Occipital lobe (tissue), 1 donor: ENCODE measurements at regions not wholly inside any gene's neighbourhood (a gene's known extent, or its start where the extent isn't known, plus 50 kb on each side); places are given as distances from the start of the nearest gene placed in this dataset.
A peak's percentile ranks its signal among the peaks of the same experiment; 100 is the strongest.
"Not testable (repeated sequence)": the region's sequence is repeated elsewhere in the genome, so short reads cannot be mapped to it uniquely, and the experiment has no call there.

Experiments used
- DNase-seq: peaks from one replicate; lab custom pipeline; 2025; lab: John Stamatoyannopoulos, UW

DNA sequence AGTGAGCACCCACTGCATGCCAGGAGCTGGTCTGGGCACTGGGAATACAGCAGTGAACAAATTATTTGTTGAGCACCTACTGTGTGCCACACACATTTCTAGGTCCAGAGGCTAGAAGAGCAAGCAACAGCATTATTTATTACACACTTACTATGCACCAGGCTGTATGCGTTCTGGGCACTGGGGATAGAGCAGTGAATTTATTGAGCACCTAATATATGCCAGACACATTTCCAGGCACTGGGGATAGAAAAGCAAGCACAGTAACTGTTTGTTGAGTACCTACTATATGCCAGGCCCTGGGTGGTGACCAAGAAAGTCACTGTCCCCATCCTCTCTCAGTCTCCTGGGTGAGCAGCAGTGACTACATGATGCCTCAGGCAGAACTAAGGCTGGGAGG is 107.5 kb upstream of the NCOR2 start:
- DNase-seq: no peak

DNA sequence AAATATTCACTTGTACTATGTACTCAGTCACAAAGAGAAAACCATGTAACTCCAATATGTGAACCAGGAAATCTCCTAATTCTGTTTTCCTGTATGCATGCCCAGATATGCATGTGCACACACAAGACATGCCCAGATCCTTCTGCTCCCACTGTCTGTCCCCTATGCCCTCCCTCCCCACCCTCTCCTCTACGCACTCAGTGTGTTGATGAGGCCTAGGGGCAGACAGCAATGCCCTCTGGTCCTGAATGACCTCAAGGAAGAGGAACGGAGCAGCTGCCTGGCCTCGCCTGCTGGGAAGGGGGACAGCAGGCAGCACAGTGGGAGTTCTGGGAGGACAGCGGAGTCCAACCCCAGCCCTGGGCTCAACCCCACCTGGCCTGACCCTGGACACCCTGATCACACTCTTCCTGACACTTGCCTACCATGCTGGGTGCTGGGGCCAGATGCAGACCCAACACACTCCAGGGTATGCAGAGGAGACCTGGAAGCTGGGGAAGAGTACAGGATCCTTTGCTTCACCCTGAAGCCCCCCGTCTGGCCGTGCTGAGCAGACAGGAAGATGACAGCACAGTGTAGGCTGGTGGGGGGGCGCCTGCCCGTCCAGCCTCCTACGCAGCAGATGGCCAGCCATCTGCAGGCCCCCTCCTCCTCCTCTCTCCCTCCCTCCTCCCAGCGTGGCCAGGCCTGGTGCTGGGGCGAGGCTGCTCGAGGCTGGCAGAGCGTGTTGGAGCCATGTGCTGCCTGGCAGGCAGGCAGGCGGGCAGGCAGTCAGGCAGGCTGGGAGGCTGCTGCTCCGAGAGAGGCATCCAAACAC is 106.6 kb upstream of the NCOR2 start:
- peak; percentile 88 for DNase-seq

DNA sequence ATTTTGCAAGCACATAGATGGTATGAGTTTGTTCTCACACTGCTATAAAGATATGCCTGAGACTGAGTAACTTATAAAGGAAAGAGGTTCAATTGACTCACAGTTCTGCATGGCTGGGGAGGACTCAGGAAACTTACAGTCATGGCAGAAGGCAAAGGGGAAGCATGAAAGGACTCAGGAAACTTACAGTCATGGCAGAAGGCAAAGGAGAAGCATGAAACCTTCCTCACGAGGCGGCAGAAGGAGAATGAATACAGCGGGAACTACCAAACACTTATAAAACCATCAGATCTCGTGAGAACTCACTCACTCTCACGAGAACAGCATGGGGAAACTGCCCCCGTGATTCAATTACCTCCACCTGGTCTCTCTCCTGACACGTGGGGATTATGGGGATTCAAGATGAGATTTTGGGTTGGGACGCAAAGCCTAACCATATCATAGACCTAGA is 101.9 kb upstream of the NCOR2 start:
- not testable (repeated sequence) for DNase-seq

DNA sequence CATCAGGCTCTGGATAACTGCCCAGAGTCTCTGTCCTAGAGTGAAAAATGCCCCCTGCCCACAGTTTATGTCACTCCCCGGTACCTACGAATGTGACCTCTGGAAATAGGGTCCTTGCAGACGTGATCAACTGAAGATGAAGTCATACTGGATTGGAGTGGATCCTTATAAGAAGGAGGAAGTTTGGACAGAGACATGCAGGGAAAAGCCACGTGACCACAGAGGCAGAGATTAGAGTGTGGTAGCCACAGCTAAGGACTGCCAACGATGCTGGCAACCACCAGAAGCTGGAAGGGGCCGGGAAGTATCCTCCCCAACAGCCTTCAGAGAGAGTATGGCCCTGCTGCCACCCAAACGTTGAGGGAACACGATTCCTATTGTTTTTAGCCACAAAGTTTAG is 101.2 kb upstream of the NCOR2 start:
- DNase-seq: no peak

DNA sequence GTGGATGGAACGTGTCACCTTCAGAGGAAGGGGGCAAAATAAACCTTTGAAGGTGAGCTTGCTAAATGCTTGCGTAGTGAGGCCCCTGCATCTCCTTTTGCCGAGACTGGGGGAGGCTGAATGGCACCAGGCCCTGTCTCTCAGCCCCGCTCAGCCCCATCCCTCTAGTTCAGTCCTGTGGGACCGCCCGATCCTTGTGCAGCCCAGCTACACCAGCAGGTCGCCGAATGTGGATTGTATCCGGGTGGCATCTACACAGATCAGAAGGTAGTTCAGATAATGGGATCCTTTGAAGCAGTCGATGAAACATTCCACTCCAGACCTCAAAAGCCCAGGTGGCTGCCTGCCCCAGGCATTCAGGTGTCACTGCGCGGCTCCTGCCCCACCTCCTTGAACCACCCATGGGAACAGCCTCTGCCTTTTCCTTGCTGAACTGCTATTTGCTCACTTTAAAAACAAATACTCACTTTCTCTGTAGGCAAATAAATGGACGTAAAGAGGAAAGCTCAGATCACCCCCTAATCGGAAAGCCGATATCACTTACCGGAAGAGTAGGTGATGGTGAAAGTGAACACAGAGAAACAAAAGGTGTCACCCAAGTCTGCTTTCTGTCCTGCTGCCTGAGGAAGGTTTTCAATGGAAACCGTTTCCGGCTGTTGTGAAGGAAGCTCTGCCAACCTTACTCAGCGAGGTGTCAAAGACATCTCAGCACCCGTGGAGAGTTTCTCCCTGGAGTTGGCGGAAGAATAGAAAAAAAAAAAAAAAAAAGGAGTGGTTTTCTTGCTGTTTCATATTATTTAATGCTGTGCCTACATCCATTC is 100.3 kb upstream of the NCOR2 start:
- no peak for DNase-seq

DNA sequence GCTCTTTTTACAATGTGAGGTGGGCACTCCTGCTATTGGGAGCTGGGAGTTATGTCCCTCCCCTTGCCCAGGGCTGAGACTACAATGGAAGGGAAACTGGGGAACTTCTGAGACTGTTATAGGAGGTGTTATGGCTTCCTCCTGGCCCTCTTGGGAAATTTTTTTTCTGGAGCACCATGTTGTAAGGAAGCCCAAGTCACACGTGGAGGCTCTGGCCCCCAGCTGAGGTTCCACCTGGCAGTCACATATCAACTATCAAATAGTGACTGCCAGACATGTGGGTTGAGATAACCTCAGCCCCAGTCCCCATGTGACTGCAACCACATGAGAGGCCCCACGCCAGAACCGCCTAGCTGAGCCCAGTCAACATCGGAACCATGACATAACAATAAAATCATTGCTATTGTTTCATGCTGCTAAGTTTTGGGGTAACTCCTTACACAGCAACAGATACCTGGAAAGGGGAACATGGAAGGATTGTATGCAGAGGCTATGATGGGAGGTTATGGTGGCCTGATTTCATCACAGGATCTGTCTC is 99.4 kb upstream of the NCOR2 start:
- no peak for DNase-seq

DNA sequence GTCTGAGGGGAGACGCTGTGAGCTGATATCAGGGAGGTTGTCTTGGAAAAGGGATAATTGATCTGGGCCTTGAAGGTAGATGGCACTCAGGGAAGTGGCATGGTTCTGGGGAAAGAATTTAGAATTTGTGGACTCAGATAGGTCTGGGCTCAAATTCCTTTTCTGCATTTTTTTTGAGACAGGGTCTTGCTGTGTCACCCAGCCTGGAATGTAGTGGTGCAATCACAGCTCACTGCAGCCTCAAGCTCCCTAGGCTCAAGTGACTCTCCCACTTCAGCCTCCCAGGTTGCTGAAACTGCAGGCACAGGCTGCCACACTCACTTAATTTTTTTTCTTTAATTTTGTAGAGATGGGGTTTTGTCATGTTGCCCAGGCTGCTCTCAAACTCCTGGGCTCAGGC is 98.1 kb upstream of the NCOR2 start:
- no peak for DNase-seq

DNA sequence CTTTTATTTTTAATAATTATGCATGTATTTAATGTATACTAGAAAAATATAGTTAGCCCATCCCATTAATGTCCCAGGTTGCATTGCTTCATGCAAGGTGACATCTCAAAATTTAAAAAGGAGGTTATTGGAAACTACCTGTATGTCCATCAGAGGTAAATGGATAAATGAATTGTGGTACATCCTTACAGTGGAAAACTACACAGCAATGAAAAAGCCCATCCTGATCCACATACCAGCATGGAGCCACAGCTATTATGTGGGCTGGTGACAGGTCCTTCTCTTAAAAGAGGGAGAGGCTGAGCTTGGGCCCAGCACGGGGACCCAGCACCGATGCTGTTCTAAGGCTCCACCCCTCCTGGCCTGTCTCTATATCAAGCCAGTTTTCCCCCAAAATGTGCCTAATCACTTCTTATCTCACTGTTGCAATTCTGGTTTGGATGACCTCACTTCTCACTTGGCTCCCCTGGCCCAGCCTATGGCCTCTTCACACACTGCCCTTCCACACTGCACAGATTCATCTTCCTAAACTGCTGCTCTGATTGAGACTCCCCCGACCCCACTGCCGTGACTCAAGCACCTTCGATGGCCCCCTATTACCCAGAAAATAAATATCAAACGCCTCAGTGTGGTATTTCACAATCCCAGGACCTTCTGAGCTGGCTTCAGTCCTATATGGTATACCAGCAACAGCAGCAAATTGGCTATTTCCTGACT is 97.1 kb upstream of the NCOR2 start:
- no peak for DNase-seq

DNA sequence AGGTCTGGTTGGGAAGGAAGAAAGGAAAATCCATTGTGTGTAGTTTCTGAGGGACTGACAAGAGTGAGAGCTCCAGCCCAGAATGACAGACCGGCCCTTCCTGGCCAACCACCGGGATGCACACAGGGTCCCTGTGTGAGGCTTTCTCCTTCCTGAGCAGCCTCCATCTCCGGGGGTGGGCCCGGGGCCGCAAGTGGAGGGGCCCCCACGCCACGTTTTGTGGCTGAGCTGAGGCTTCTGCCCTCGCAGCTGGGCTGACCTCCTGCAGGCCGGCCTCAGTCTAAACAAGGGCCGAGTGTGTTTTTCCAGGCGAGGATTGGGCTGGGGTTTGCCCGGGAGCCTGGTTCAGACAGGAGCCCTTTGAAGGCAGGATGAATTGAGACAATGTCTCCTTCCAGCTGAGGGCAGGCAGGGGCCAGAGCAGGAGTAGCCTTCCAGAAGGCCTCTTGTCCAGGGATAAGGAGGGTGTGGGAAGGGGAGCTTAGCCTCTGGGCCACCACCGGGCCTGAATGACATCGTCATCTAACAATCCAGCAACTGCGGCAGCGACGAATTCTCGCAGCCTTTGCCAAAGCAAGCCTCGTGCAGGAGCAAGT is 96.5 kb upstream of the NCOR2 start:
- peak; percentile 73 for DNase-seq

DNA sequence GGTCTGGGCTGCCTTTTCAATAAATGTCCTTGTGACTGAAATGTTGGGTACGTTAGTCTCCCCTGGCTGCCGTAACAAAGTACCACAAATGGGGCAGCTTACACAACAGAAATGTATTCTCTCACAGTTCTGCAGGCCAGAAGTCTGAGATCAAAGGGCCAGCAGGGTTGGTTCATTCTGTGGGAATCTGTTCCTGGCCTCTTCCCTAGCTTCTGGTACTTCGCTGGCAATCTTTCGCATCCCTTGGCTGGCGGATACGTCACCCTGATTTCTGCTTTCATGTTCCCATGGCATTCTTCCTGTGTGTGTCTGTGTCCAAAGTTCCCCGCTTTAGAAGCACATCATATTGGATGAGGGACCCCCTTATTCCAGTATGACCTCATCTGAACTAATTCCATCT is 95.8 kb upstream of the NCOR2 start:
- DNase-seq: no peak

DNA sequence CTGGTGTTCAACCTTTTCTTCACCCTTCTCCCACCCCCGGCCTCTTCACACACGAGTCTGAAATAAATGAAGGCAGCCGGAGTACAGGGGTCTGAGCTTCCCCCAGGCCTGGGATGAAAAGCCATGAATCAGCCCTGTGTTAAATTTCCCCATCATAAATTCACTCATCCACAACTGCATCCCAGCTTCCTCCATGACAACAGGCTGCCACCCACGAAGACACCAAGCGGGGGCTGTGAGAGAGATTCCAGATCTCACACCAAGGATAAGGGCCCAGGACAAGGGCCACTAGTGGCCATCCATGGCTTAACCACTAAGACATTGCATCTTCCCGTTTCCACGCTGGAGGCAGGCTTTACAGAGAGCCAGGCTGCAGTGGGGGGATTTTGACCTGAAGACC is 93.9 kb upstream of the NCOR2 start:
- DNase-seq: no peak

DNA sequence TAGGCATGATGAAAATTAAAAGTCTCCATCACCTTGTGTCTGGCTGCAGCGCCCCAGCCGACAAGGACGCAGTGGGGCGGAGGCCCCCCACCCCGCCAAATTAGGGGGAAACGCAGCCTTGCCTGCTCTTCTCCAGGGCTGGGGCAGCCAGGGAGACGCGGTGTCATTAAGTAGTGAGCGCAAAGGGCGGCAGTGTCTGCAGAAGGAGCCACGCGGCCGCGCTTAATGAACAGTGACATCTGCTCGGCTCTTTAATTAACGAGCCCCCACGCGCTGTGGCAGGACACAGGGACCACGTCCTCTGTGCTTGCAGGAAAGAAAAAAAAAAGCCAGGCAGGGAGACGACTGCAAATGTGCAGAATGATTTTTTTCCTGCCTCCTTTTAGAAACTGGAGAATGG is 93.4 kb upstream of the NCOR2 start:
- DNase-seq: no peak

DNA sequence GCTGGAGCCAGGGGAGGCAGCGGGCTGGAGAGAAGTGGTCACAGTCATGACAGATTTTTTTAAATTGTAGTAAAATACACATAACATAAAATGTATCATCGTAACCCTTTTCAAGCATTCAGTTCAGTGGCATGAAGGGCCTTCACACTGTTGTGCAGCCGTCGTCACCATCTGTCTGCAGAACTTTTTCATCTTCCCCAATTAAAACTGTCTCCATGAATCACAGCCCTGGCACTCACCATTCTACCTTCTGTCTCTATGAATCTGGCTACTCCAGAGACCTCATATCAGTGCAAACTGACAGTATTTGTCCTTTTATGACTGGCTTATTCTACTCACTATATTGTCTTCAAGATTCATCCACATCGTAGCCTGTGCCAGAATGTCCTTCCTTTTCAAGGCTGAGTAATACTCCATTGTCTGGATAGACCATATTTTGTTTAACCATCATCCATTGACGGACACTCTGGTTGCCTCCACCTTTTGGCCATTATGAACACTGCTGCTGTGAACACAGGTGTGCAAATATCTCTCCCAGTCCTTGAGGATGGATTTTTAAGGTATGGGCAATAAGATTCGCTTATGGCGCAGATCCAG is 91.5 kb upstream of the NCOR2 start:
- DNase-seq: no peak

DNA sequence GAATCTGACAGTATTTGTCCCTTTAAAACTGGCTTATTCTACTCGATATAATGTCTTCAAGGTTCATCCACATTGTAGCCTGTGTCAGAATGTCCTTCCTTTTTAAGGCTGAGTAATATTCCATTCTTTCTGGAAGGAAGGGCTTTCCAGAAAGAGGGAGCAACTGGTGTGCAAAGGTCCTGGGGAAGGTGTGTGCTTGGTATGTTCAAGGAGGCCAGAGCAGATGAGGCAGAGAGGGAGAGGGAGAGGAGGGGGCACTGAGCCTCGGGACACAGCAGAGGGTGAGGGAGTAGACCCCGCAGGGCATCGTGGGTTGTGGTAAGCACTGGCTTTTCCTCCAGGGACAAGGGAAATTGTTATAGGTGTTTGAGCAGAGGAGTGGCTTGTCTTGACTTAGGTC is 90.9 kb upstream of the NCOR2 start:
- no peak for DNase-seq

DNA sequence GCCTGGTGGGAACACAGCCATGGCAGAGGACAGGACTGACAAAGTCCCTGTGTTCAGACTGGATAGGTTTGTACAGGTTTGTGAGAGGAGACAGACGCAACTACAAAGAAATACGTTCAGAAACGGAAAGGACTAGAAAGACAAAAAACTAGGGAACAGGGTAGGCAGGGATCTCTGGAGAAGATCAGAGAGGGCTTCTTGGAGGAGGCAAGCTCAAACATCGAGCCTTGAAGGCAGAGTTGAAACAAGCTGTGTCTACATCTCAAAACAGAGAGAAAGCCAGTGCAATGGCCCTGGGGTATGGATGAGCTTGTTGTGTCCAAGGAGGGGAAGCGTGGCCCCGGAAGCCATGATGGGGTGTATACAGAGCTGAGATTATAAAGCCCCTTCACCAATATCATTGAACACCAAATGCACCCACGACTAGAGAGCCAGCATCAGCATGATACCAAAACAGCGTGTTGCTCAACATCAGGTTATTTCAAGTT is 89.6 kb upstream of the NCOR2 start:
- DNase-seq: no peak

DNA sequence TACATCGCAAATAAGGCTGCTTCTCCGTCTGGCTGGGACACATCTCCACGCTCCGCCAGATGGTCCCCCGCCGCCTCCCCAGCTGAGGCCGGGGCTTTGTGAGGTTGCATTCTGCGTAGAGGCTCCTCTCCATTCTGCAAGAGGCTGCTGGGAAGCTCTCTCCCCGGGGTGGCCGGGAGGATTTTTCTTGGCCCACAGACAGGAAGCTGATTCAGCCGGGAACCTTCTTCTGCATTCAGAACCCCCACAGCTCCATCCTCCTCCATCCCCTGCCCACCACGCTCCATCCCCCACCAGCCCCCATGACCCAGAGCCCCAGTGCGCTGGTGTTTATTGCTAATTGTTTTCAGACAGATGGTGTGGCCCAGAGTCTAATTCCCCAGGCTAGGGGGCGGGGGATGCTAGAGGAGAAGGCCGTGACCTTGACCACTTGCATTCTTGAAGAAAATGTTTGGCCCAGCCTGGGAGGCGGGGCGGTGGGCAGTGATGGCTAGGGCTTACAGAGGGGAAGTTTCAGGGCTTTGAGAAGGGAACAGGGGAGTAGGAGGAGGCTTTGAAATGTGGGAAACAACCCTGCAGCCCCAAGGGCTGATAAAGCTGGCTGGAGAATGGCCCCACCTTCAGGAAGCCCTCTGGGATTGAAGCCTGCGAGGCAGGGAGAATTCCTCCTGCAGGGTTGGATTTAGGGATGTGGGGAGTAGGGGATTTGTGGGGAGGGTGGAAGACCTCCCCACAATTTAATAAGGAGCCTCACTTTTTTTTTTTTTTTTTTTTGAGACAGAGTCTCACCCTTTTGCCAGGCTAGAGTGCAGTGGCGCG is 88.5 kb upstream of the NCOR2 start:
- DNase-seq: peak; percentile 73

DNA sequence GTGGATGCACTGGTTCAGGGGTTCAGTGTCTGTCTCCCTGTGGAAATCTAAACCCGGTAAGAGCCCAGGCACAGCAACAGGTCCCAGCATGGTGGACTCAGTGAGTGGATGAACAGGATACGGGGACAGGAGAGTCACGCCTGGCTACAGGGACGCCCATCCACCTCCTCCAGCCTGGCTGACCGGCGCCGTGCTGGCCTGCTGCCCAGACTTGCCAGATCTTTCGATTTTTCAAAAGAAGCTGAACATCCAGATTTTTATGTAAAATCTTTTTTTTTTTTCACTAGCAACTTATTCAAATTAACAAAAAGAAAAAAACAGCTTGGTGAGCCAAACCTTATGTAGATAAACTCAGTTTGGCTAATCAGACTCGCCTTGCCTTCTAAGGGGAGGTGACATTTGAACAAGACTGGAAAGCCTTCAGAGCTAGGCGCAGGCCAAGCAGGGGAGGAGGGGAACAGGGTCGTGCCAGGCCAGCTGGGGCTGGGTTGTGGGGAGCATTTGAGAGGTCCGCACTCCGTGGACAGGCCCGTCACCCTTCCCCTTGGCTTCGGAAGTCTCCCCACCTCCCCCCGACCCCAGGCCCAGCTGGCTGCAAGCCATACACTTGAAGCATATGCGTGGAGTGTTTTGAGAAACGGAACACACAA is 87.8 kb upstream of the NCOR2 start:
- peak; percentile 69 for DNase-seq

DNA sequence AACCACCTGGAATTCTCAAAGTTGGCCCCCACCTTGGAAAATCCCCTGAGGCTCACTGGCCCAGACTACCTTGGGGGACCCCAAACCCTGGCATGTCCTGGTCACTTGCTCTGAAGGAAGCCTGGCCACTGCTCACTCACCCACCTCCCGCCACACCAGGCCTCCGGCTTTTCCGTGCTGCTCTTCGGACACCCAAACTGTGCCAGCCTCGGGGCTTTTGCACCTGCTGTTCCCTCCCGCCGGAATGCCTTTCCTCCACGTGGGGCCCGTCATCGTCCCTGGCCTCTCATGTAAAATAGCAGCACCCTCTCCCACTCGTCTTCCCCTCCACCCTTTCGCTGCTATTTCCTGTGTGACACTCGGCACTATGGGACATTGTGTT is 87.2 kb upstream of the NCOR2 start:
- DNase-seq: no peak

DNA sequence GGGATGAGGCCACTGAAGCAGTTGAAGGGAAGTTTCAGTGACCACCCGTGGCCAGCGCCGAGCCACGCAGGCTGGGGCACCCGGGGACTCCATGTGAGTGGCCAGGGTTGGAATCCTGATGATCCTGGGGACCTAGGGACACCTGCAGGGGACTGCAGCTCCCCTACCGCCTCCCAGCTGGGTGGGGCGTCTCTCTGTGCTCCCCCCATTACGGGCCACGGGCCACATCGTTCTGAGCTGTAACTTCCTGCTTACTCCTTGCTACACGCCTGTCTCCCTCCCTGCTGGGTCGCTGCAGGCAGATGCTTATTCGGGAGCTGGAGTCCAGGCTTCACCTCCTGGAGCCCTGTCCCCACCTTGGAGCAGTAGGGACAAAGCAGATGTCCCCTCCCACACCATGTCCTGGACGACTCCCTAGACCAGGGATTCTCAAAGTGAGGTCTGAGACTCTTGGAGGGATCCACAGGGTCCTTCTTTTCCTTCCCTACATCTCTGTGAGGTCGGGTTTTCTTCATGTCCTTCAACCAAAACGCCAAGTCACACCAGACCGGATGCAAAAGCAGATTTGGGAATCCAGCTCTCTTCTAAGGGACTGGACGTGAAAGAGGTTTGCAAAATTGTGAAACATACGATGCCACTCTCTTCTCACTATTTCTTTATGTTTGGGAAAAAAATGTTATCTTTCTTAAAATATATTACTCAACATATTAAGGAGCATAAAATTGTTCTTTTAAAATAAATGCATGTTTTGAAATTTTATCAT is 85.9 kb upstream of the NCOR2 start:
- no peak for DNase-seq
